ENCODE measurements at regions not wholly inside any gene's neighbourhood (a gene's known extent, or its start where the extent isn't known, plus 50 kb on each side); places are given as distances from the start of the nearest gene placed in this dataset.

- no peak for TF ChIP-seq CTCF (IDR thresholded peaks at IDR 0.05)
- TF ChIP-seq POLR2A (IDR thresholded peaks at IDR 0.05), result no peak
- TF ChIP-seq POLR2AphosphoS5 (IDR thresholded peaks at IDR 0.05; ENCODE audit: insufficient read depth in 1 of 2, low read depth in 1 of 2), result no peak
These were observed 52.5 kb upstream of the SLC22A11 start for GRCh38 chr11:64503186-64503753.
